NCI-H146 treated with DMSO at 0.1 percent for 48 hours (cell line): ENCODE measurements at regions not wholly inside any gene's neighbourhood (a gene's known extent, or its start where the extent isn't known, plus 50 kb on each side); places are given as distances from the start of the nearest gene placed in this dataset.

Experiments
- DNase-seq: peaks from one replicate; lab custom pipeline; 2025; ENCODE audit not compliant: unreplicated experiment; lab: John Stamatoyannopoulos, UW

GRCh38 chr12:61676520-61676919, 583.7 kb upstream of the USP15 start:
- DNase-seq: no peak

- no peak for DNase-seq
Measured at GRCh38 chr12:61687407-61687806, 572.8 kb upstream of the USP15 start.

GRCh38 chr12:61694214-61694613, 566.0 kb upstream of the USP15 start:
- no peak for DNase-seq

GRCh38 chr12:61701471-61701870, 558.7 kb upstream of the USP15 start:
- DNase-seq: no peak

- DNase-seq: no peak
Measured at GRCh38 chr12:61706783-61707182, 553.4 kb upstream of the USP15 start.

GRCh38 chr12:61713121-61713520, 547.1 kb upstream of the USP15 start:
- no peak for DNase-seq

GRCh38 chr12:61717986-61718385, 542.2 kb upstream of the USP15 start:
- DNase-seq: no peak

GRCh38 chr12:61739925-61740324, 520.3 kb upstream of the USP15 start:
- no peak for DNase-seq

GRCh38 chr12:61750604-61751003, 509.6 kb upstream of the USP15 start:
- no peak for DNase-seq

- no peak for DNase-seq
Measured at GRCh38 chr12:61754214-61754613, 506.0 kb upstream of the USP15 start.

- no peak for DNase-seq
Measured at GRCh38 chr12:61757831-61758505, 502.2 kb upstream of the USP15 start.

- no peak for DNase-seq
Measured at GRCh38 chr12:61758661-61759060, 501.5 kb upstream of the USP15 start.

- no peak for DNase-seq
Measured at GRCh38 chr12:61765926-61766325, 494.3 kb upstream of the USP15 start.

- DNase-seq: no peak
Measured at GRCh38 chr12:61780435-61780834, 479.8 kb upstream of the USP15 start.

GRCh38 chr12:61781021-61781581, 479.1 kb upstream of the USP15 start:
- DNase-seq: no peak

GRCh38 chr12:61796846-61797245, 463.4 kb upstream of the USP15 start:
- no peak for DNase-seq

GRCh38 chr12:61797266-61797665, 462.9 kb upstream of the USP15 start:
- no peak for DNase-seq

- no peak for DNase-seq
Measured at GRCh38 chr12:61798778-61799177, 461.4 kb upstream of the USP15 start.

GRCh38 chr12:61804301-61804700, 455.9 kb upstream of the USP15 start:
- no peak for DNase-seq

GRCh38 chr12:61808856-61809255, 451.3 kb upstream of the USP15 start:
- DNase-seq: no peak

GRCh38 chr12:61810486-61810885, 449.7 kb upstream of the USP15 start:
- no peak for DNase-seq

GRCh38 chr12:61821381-61821780, 438.8 kb upstream of the USP15 start:
- no peak for DNase-seq

- DNase-seq: no peak
Measured at GRCh38 chr12:61823102-61823501, 437.1 kb upstream of the USP15 start.
